ENCODE measurements at regions not wholly inside any gene's neighbourhood (a gene's known extent, or its start where the extent isn't known, plus 50 kb on each side); places are given as distances from the start of the nearest gene placed in this dataset.

GRCh38 chr2:188795762-188796161 is 178.4 kb upstream of the COL3A1 start:
- no peak for TF ChIP-seq POLR2A (IDR thresholded peaks at IDR 0.05)
- TF ChIP-seq, protein P1, sequence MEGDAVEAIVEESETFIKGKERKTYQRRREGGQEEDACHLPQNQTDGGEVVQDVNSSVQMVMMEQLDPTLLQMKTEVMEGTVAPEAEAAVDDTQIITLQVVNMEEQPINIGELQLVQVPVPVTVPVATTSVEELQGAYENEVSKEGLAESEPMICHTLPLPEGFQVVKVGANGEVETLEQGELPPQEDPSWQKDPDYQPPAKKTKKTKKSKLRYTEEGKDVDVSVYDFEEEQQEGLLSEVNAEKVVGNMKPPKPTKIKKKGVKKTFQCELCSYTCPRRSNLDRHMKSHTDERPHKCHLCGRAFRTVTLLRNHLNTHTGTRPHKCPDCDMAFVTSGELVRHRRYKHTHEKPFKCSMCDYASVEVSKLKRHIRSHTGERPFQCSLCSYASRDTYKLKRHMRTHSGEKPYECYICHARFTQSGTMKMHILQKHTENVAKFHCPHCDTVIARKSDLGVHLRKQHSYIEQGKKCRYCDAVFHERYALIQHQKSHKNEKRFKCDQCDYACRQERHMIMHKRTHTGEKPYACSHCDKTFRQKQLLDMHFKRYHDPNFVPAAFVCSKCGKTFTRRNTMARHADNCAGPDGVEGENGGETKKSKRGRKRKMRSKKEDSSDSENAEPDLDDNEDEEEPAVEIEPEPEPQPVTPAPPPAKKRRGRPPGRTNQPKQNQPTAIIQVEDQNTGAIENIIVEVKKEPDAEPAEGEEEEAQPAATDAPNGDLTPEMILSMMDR (IDR thresholded peaks at IDR 0.05) = no peak
- H3K4me3 ChIP-seq (ENCODE audit: low read depth, poor library complexity, severe bottlenecking) = no peak overlapping the region
- intact Hi-C loops (cut with DNase I; ENCODE audit: low total_unique reads) = no loop called here
- no peak for DNase-seq (ENCODE audit: low spot score in 2 of 2)

GRCh38 chr2:188797371-188797770 is 176.8 kb upstream of the COL3A1 start:
- intact Hi-C loops (cut with DNase I; ENCODE audit: low total_unique reads) = no loop called here
- DNase-seq (ENCODE audit: low spot score in 2 of 2) = no peak
- no peak overlapping the region for H3K4me3 ChIP-seq (ENCODE audit: low read depth, poor library complexity, severe bottlenecking)
- WGBS, 2 donors = 75 to 76% methylated on average over 4 of the region's 4 CpGs
- TF ChIP-seq, protein P1 (IDR thresholded peaks at IDR 0.05) = no peak
- no peak for TF ChIP-seq POLR2A (IDR thresholded peaks at IDR 0.05)

- no peak overlapping the region for H3K4me3 ChIP-seq (ENCODE audit: low read depth, poor library complexity, severe bottlenecking)
- no peak for TF ChIP-seq POLR2A (IDR thresholded peaks at IDR 0.05)
- TF ChIP-seq, protein P1 (IDR thresholded peaks at IDR 0.05) = no peak
- intact Hi-C loops (cut with DNase I; ENCODE audit: low total_unique reads) = no loop called here
- 40 to 48% methylated on average over 4 of the region's 4 CpGs for WGBS, 2 donors
- no peak for DNase-seq (ENCODE audit: low spot score in 2 of 2)
Measured at GRCh38 chr2:188798159-188798558, 176.0 kb upstream of the COL3A1 start.

DNA sequence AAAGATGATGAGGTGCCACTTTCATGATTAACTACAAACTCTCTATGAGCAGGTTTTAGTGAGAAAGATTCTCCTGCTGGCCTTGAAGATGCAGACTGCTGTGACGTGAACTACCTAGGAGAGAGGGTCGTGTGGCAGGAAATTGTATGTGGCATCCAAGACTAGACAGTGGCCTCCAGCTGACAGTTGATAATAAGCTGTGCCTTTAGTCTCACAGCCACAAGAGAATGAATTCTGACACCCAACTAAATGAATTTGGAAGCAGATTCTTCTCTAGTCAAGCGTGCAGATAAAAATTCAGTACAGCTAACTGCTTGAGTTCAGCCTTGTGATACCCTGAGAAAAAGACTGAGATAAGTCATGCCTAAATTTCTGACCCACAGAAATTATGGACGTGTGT is 169.0 kb upstream of the COL3A1 start:
- 71 to 81% methylated on average over 4 of the region's 4 CpGs for WGBS, 2 donors
- TF ChIP-seq, protein P1 (IDR thresholded peaks at IDR 0.05) = no peak
- intact Hi-C loops (cut with DNase I; ENCODE audit: low total_unique reads) = no loop called here
- DNase-seq (ENCODE audit: low spot score in 2 of 2) = no peak
- no peak overlapping the region for H3K4me3 ChIP-seq (ENCODE audit: low read depth, poor library complexity, severe bottlenecking)

DNA sequence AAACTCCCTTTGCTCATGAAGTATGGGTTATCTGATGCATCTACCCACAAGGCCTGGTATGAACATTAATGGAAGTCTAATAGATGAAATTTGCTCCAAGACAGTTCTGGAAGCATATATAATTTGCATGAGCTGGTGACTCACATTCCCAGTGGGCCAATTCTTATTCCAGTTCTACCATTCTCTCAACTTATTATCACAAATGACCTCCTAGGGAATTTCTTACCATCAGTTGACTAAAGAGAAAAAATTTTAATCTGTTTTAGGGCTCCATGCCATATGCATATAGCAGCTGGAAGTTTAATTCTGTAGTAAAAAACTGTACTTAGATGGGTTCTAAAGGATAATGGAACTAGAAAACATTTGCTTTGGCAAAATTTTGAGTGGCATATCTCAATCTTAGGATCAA is 165.2 kb upstream of the COL3A1 start:
- no peak overlapping the region for H3K4me3 ChIP-seq (ENCODE audit: low read depth, poor library complexity, severe bottlenecking)
- no peak for TF ChIP-seq POLR2A (IDR thresholded peaks at IDR 0.05)
- TF ChIP-seq, protein P1 (IDR thresholded peaks at IDR 0.05) = no peak
- DNase-seq (ENCODE audit: low spot score in 2 of 2) = no peak
- intact Hi-C loops (cut with DNase I; ENCODE audit: low total_unique reads) = no loop called here

- intact Hi-C loops (cut with DNase I; ENCODE audit: low total_unique reads) = no loop called here
- H3K4me3 ChIP-seq (ENCODE audit: low read depth, poor library complexity, severe bottlenecking) = no peak overlapping the region
- 71 to 81% methylated on average over 2 of the region's 2 CpGs for WGBS, 2 donors
- TF ChIP-seq POLR2A (IDR thresholded peaks at IDR 0.05) = no peak
- TF ChIP-seq, protein P1 (IDR thresholded peaks at IDR 0.05) = no peak
- no peak for DNase-seq (ENCODE audit: low spot score in 2 of 2)
Measured at GRCh38 chr2:188810586-188810985, 163.6 kb upstream of the COL3A1 start.
